SK-MEL-5 (cell line): ENCODE measurements at regions not wholly inside any gene's neighbourhood (a gene's known extent, or its start where the extent isn't known, plus 50 kb on each side); places are given as distances from the start of the nearest gene placed in this dataset.

ENCODE experiments used
- DNase-seq: peaks from one replicate; pipeline ENCODE4 v3.0.0-alpha.2; 2016; ENCODE audit warnings: low read depth, low spot score
- in situ Hi-C: cut with HindIII; loops from 2 replicates; pipeline ENCODE4 v1.10.0; 2016; ENCODE audit warnings: low sequenced_read_pairs, high pct_unique_total_duplicates, low pct_unique_long_range_greater_than_20kb

DNA sequence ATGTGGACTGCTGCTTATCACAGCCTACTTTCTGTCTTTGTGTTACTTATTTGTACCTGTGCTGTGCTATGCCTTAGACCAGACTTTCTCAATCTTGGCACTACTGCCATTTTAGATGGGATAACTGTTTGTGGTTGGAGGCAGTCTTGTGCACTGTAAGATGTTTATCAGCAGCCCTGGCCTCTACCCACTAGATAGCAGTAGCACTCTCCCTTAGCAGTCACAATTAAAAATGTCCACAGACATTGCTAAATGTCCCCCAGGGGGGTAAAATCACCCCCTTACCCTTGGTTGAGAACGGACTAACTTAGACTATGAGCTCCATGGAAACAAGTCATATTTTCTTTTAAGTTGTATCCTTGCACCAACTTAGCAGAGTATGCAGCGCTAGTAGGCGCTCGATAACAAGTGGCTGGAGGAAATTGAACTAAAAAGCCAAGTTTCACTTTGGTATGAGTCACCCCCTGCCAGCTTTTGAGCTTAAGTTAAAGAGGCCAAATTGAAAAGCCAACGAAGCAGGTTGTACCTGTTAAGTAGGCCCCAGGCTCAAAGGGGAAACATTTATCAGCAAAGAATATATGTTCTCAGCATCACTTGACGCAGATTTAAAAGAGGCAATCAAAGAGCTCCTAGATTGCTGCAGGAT, 304.8 kb upstream of the SORL1-AS1 start:
- DNase-seq, result no peak
- in situ Hi-C loops, result no loop called here

- DNase-seq, result no peak
- in situ Hi-C loops, result no loop called here
Observed at GRCh38 chr11:121755906-121756305, 303.1 kb upstream of the SORL1-AS1 start.

- no peak for DNase-seq
- in situ Hi-C loops, result no loop called here
Observed at GRCh38 chr11:121755191-121755590, 302.4 kb upstream of the SORL1-AS1 start.

DNA sequence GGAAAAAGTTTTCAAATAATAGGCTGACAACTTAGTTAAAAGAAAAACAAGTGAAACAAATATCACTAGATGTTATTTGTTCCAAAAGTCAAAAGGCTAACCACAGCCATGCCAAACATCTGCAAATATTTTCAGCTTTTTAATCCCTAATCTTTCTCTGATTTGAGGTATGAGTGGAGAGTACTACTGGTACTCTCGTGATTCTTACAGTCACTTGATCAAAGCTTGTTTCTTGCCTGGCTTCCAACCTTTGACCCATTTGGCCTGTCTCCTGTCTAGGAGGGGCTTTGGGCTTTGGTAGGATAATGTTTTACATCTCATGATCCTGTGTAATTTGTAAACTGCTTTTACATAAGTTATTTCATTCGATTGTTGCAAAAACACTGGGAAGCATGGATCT, 301.8 kb upstream of the SORL1-AS1 start:
- in situ Hi-C loops, result no loop called here
- no peak for DNase-seq

DNA sequence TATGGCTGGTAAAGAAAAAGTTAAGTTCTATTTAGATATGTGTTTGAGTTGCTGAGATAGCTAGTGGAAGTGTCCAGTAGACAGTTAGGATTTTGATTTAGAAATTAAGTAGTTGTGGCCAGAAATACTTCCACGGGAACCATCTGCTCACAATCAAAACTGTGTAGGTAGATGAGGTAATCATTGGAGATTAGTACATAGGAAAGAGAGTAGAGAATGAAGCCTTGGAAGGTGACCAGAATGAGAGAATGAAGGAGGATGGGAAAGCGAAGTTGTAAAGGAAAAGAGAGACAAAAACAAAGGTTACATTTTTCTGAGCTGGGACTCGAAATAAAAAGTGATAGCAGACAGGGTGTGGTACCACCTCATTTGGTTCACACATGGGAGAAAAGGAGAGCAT, 296.9 kb upstream of the SORL1-AS1 start:
- no peak for DNase-seq
- in situ Hi-C loops, result no loop called here

- DNase-seq, result no peak
- in situ Hi-C loops, result no loop called here
Observed at GRCh38 chr11:121748068-121748467, 295.3 kb upstream of the SORL1-AS1 start.

DNA sequence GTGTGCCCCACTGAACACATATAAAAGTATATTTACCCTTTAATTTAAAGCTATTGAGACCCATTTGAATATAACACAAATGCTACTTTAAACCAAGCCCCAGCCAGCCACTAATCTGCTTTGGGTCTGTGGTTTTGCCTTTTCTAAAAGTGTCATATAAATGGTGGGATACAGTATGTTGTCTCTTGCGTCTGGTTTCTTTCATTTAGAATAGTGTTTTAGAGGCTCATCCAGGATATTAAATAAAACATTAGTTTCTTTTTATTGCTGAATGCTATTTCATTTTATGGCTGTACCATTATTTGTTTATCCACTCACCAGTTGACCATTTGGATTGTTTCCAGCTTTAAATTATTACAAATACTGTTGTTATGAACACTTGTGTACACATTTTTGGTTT, 290.5 kb upstream of the SORL1-AS1 start:
- no peak for DNase-seq
- in situ Hi-C loops, result no loop called here

DNA sequence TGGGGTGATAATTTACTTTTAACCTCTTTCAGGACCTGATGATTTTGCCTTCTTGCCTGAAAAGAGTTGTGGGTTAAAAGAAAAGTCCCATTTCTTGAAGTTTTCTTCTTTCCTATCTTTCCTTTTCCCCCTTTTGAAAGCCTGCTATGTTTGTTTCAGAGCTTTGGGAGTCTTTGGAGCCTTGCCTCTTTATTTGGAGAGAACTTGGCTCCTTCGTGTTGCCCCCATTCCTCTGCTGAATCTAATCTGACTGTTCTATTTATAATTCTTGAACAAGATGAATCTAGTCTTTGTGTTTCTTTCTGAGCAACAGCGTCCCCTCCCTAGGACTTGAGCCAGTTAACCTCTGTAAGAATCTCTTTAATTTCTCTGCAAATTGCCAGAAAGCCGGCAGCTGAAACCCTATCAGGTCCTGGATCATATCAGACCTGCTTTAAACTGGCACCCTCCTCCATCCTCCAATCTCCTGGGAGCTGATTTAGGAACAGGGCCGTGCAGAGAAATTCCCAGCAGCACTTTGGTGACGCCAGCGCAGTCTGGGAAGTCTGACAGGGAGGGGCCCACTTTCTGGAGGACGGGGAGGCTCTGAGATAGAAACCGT, 289.1 kb upstream of the SORL1-AS1 start:
- peak; percentile 39 for DNase-seq
- in situ Hi-C loops, result no loop called here

GRCh38 chr11:121741351-121741760, 288.6 kb upstream of the SORL1-AS1 start:
- DNase-seq, result no peak
- in situ Hi-C loops, result no loop called here

DNA sequence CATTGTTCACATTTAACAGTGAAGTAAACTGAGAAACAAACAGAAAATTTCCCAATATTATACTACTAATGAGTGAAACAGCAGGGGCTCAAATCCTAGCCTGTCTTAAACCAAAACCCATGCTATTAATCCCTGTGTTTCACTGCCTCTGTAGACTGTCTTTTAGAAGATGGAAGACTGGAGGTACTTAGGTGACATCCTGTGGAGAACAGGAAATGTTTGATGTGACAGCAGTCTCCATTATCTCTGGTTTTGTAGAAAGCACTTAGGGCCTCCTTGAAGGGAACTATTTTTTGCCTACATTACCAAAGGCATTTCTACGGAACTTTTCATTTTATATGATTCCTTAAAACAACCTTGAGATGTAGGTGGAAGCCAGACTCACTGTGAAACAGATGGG, 288.1 kb upstream of the SORL1-AS1 start:
- in situ Hi-C loops, result no loop called here

GRCh38 chr11:121733858-121734257, 281.1 kb upstream of the SORL1-AS1 start:
- DNase-seq, result no peak
- in situ Hi-C loops, result no loop called here

More for the DNA sequence above, 288.1 kb upstream of the SORL1-AS1 start:
- no peak for DNase-seq

- in situ Hi-C loops, result no loop called here
- DNase-seq, result no peak
Observed at GRCh38 chr11:121727942-121728341, 275.2 kb upstream of the SORL1-AS1 start.

DNA sequence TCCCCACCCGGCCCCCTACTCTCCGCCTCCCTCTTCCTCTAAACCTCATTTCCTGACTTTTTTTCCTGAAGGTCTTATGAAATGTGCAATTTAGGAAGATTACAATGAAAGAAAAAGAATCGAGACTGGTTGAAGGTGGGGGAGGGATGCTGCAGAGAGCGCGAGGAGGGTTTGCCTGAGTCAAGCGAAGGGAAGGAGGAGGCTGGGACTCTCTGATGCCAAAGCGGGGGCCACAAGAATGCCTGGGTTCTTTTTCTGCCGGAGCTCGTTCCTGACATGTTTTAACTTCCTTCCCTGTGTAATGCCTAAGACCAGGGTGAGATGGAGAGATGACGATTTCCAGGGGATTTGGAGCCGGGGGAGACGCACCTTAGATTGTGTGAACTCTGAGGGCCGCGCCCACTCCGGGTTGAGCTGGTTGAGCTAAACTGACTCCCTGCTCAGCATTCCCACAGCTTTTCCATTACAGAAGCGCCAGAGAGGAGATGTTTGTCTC, 270.5 kb upstream of the SORL1-AS1 start:
- DNase-seq, result peak; percentile 32
- in situ Hi-C loops, result no loop called here

GRCh38 chr11:121722431-121723245, 269.9 kb upstream of the SORL1-AS1 start:
- in situ Hi-C loops, result no loop called here
- peak; percentile 98 for DNase-seq

DNA sequence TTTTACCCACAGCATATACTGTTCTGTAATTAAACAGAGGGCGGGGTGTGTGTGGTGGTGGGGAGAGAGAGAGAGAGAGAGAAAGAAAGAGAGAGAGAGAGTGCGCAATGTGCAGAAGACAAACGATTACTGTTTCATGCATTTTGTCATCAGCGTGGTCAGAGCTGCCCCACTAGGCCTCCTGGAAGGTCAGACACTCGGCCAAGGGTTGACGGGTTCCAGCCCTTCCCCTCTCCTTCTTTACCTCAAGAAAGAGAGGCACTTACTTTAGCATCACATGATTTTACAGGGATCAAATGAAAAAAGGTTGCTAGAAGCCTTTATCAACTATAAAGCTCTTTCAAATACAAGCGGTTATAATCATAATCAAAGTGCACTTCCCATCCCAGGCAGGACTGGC, 269.2 kb upstream of the SORL1-AS1 start:
- in situ Hi-C loops, result no loop called here
- DNase-seq, result peak; percentile 90

GRCh38 chr11:121721448-121721847, 268.7 kb upstream of the SORL1-AS1 start:
- in situ Hi-C loops, result no loop called here
- DNase-seq, result no peak

- no peak for DNase-seq
- in situ Hi-C loops, result no loop called here
Observed at GRCh38 chr11:121717296-121717695, 264.5 kb upstream of the SORL1-AS1 start.

DNA sequence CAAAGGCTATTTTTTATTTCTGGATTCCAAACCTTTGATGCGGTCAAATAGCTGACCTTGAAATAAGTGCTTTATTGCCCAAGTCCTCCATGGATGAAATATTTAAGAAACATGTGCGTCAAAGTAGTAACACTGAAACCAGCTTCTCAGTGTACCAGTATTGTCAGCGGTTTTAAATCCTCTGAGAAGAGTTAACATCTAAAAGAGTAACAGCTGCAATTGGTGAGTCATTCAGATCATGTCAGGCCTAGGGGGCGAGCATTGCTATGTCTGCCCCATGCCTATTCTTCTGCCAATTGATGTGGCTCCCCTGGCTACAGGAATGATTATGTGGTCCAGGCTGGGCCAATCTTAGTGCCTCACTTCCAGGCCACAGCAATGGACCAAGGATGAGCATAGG, 263.3 kb upstream of the SORL1-AS1 start:
- in situ Hi-C loops, result no loop called here

DNA sequence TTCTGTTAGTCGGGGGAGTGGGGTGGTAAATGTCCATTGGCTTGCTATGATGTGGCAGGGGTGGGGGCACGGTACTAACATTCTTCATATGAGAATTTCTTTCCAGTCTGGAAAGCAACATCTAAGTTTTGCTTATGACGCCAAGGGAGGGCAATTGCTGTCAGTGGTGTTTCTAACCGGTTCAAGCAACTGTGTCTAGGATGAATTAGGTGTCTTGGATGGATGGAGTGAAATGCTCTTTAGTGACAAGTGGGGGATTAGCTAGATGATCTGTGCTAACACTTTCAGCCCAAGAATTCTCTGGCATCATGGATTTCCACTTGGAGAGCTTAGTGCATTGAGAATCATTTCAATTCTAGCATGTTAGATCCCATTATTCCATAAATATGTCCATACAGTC, 262.6 kb upstream of the SORL1-AS1 start:
- DNase-seq, result no peak
- in situ Hi-C loops, result no loop called here

More for the DNA sequence above, 263.3 kb upstream of the SORL1-AS1 start:
- peak; percentile 2 for DNase-seq
